ENCODE measurements at regions not wholly inside any gene's neighbourhood (a gene's known extent, or its start where the extent isn't known, plus 50 kb on each side); places are given as distances from the start of the nearest gene placed in this dataset.
"Not testable (repeated sequence)": the region's sequence is repeated elsewhere in the genome, so short reads cannot be mapped to it uniquely, and the experiment has no call there.

DNA sequence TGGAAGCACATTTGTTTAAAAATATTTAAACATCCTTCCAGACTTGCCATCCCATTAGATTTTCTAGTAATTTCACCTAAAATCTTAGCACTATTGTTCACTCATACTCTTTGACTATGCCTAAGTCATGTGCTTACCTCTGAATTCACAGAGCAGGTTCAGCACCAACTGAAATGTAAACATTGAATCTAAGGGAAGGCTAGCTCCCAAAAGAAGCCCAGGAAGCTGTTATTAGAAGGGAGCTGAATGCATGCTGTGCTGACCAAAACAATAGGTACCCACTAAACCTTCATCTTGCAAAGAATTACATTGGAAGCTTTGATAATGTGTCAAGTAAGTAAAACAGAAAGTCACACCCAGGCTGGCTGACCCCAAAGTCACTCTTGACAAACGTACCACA is 571.3 kb downstream of the GABRG2 start:
- DNase-seq = no peak

DNA sequence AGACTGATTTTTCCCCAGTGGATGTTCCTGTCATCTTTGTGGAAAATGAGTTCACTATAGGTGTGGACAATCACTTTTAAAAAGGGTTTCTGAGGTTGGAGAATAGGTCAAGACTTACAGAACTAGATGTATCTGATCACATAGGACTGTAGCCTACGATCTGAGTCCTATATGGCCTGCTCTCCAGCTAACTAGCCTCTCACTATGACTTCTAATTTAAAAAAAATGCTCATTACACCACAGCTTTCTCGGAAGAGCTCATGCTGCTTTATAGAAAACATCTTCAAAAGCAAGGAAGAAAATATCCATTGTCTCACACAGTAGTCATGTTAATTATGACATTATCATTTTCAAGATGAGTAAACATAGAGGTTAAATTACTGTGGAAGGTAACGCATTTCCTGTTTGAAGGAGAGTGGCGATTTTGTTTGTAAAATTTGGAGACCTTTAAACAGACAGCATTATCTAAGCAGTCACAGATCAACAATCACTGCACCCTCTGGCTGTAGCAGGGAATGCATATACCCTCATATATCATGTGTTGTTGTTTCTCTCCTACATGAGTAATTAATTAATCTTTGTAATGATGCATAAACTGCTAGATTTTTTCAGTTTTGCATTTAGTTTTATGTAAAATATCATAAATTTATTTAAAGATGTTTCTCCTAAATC is 573.7 kb downstream of the GABRG2 start:
- DNase-seq = no peak

- no peak for DNase-seq
Observed at GRCh38 chr5:162654661-162655405, 587.3 kb downstream of the GABRG2 start.

DNA sequence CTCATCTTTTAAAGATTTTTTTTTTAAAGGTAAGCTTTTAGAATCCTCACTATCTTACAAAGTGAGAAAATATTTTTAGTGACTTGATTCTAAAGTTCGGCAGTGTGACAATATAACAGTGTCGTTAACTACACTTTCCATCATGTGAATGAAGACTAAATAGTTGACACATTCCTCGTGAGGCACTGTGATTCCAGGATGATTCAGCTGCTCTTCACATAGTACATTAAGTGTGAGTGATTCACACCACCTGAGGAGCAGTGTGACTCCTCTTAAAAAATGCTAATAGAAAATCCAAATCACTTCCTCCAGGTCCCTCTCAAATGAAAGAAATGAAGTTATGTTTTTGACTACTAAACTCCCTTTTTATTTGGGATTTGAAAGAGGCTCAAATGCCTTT is 589.5 kb downstream of the GABRG2 start:
- no peak for DNase-seq

DNA sequence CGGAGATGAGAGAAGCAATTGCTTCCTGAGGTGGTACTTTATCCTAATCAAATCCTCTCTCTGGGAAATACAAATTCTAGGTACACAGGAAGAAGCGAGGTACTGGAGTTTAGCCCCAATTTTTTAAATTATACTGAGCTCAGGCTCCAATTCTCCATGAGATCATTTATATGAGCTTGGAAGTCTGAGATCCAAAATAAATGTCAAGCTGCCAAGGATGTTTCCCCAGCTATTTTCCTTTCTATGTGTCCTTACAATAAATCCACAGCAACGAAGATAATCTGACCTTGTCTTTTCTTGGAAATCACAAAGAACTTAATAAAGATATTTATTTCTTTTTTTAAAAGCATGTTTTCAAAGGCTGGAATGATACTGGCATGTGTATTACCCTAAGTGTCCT is 597.3 kb downstream of the GABRG2 start:
- no peak for DNase-seq

DNA sequence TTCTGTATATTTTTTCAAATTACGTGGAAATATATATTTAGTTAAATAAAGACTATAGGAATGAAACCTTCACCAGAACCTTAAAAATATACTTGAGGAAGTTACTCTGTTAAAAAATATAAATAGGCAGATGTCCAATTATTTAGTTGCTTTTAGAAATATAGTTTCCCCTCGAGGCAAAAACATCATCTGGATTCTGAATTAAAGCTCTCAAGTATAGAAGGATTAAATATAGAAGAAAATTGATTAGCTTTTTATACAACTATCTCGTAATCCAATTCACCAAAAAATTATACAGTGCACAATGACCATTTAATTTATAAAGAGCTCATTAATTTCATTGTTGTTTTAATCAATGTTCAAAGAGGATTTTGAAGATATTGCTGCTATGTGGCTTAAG is 601.4 kb downstream of the GABRG2 start:
- DNase-seq = no peak

GRCh38 chr5:162672061-162672460 is 604.5 kb downstream of the GABRG2 start:
- no peak for DNase-seq

DNA sequence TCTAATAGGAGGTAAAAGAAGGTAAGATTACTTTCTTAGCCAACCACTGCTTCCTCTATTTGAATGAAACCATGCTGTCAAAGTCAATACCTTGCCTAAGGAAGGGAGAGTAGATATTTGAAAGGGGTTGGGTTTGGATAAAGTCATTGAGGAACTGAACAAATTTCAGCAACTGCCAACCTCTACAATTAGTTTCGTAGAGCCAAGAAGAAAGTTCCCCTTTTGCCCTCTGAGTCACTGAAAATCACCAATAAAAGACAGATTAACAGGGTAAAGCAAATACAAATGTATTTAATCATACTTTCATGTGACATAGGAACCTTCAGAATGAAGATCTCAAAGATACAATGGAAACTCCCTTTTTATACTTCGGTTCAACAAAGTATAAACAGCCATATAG is 615.7 kb downstream of the GABRG2 start:
- DNase-seq = no peak

GRCh38 chr5:162684145-162684544 is 616.6 kb downstream of the GABRG2 start:
- DNase-seq = no peak

DNA sequence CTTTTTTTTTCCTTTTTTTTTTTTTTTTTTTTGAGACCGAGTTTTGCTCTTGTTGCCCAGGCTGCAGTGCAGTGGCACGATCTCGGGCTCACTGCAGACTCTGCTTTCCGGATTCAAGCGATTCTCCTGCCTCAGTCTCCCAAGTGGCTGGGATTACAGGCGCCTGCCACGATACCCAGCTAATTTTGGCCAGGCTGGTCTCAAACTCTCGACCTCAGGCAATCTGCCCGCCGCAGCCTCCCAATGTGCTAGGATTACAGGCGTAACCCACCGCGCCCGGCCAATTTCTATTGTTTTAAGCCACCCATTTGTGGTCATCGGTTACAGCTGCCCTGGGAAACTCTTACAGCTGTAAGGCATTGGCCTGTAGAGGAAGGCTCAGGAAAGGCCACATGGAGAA is 617.7 kb downstream of the GABRG2 start:
- no peak for DNase-seq

GRCh38 chr5:162696272-162696671 is 628.7 kb downstream of the GABRG2 start:
- not testable (repeated sequence) for DNase-seq

- no peak for DNase-seq
Observed at GRCh38 chr5:162699361-162699760, 631.8 kb downstream of the GABRG2 start.

- DNase-seq = no peak
Observed at GRCh38 chr5:162703914-162704313, 636.3 kb downstream of the GABRG2 start.

- no peak for DNase-seq
Observed at GRCh38 chr5:162711244-162711643, 643.7 kb downstream of the GABRG2 start.

GRCh38 chr5:162719720-162720119 is 652.1 kb downstream of the GABRG2 start:
- DNase-seq = no peak

DNA sequence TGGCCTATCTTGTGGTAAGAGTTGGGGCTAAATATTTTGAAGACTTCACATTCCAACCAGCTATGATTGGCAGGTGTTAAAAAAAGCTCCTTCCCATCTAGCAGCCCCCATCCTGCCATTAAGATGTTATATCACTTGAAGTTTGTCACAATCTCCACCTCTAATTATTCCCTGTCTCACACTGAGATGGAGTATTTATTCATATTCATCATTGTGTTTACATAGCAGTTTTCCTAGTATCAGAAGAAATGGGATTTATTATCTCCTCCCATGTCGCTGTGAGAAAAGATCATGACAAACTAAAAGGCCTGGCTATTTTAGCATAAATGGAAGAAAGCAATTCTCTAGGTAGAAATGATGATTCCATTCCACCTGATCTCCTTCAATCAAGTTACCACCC is 653.6 kb downstream of the GABRG2 start:
- no peak for DNase-seq

DNA sequence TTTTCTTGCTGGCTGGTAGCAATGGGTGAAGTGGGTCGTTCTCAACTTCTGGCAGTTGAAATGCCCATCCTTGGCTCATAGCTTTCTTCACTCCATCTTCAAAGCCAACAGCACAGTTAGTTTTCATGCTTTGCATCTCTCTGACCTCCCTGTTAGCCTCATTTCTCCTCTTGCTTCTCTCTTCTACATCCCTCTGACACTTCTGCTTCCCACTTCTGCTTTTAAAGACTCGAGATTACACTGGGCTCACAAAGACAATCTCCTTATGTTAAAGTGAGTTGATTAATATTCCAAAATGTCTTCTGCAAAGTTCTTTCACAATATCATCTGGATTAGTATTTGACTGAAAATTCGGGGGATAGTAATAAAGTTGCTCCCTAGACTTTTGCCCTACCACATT is 684.8 kb upstream of the CCNG1 start:
- DNase-seq = no peak

GRCh38 chr5:162762119-162762518 is 675.3 kb upstream of the CCNG1 start:
- DNase-seq = no peak

GRCh38 chr5:162769019-162769418 is 668.4 kb upstream of the CCNG1 start:
- no peak for DNase-seq

DNA sequence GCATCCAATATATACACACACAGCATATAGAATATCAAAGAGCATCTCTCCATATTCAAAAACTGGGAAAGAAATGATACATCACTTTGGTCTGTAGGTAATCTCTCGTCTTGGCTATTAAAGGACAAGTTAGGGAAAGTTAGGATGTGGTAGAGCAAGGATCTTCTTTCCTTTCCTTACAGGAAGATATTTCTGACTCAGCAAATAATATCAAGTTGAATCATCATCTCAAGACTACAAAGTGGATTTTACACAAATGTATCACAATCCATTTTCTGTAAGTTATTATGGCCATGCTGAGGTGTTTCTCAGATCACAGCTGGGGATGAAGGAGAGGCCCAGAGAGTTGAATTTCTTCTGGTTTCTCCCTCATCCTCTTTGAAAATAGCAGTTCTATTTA is 651.7 kb upstream of the CCNG1 start:
- DNase-seq = no peak

- no peak for DNase-seq
Observed at GRCh38 chr5:162786234-162786633, 651.2 kb upstream of the CCNG1 start.

- DNase-seq = no peak
Observed at GRCh38 chr5:162796507-162796906, 640.9 kb upstream of the CCNG1 start.

GRCh38 chr5:162800301-162800700 is 637.1 kb upstream of the CCNG1 start:
- DNase-seq = no peak

GRCh38 chr5:162801235-162801634 is 636.2 kb upstream of the CCNG1 start:
- DNase-seq = no peak

DNA sequence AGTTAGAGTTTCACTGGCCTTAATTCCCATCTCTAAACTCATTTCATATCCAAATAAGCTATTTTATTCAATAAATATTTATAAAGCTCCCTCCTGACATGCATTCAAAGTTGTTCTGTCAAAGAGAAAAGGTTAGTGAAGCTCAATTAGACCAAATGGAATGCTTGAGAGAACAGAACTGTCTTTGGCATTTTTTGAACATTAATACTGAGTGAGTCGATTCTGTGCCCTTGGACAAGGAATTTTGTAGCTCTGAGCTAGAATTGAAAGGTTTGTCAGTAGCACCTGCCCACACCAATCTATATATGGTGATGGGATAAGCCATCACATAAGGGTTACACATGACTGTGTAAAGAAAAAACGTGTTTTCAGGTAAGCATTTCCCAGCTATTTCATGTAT is 631.2 kb upstream of the CCNG1 start:
- DNase-seq = no peak

Data from CD4-positive, alpha-beta T cell treated with Interleukin-4 for 4 hours (primary cell).